ENCODE measurements at regions not wholly inside any gene's neighbourhood (a gene's known extent, or its start where the extent isn't known, plus 50 kb on each side); places are given as distances from the start of the nearest gene placed in this dataset.

- H3K9ac ChIP-seq (ENCODE audit: control insufficient read depth, insufficient read depth, low read length), result no peak overlapping the region
- ChIA-PET POLR2A (no interaction called here), RAD21 (ENCODE audit: unreplicated experiment) (no interaction called here), CTCF (interaction anchor here (0.6 kb wide), 1 partner anchor 31 kb away, joined by 3 read pairs; no protein-coding TSS in a partner anchor), SMC1A (ENCODE audit: uncharacterized antibody, unreplicated experiment) (interaction anchor here (0.6 kb wide), 1 partner anchor 150 kb away, joined by 3 read pairs; no protein-coding TSS in a partner anchor)
- in situ Hi-C loops (cut with MboI) (no loop called here), intact Hi-C loops (cut with micrococcal nuclease; ENCODE audit: unreplicated experiment) (no loop called here)
- no peaks in the 10 kb centered on the region for H3K36me3 ChIP-seq (ENCODE audit: control insufficient read depth in 2 of 2, insufficient read depth in 2 of 2, low read length in 1 of 2)
- BruUV-seq (replicated peaks), result no TSS peak
- H3K4me2 ChIP-seq (ENCODE audit: control insufficient read depth, insufficient read depth), result no peak overlapping the region
- no peak for DNase-seq (ENCODE audit: low read depth, low spot score)
- TF ChIP-seq E2F4 (IDR thresholded peaks at IDR 0.05; ENCODE audit: low read depth, low read length) (no peak), POU2F2 (IDR thresholded peaks at IDR 0.05; ENCODE audit: borderline replicate concordance, low read depth, low read length) (no peak), BHLHE40 (IDR thresholded peaks at IDR 0.05; ENCODE audit: borderline replicate concordance in 1 of 2, low read depth in 2 of 2, low read length in 1 of 2) (no peak), ZBED1 (IDR thresholded peaks at IDR 0.05; ENCODE audit: borderline replicate concordance) (no peak), SMAD1 (IDR thresholded peaks at IDR 0.05; ENCODE audit: low read depth, partially characterized antibody) (no peak), PAX8 (IDR thresholded peaks at IDR 0.05) (no peak), CEBPZ (IDR thresholded peaks at IDR 0.05; ENCODE audit: low read depth, low read length) (no peak), FOS (IDR thresholded peaks at IDR 0.05; ENCODE audit: borderline replicate concordance, extremely low read depth, insufficient read length) (no peak), ZNF384 (IDR thresholded peaks at IDR 0.05; ENCODE audit: borderline replicate concordance, low read depth, low read length) (no peak), ZBTB11 (CRISPR knock-in tag; IDR thresholded peaks at IDR 0.05) (no peak), STAT3 (IDR thresholded peaks at IDR 0.05; ENCODE audit: low read depth, low read length) (no peak), USF2 (IDR thresholded peaks at IDR 0.05; ENCODE audit: borderline replicate concordance, low read depth, low read length) (no peak), SIN3A (IDR thresholded peaks at IDR 0.05; ENCODE audit: low read depth, low read length) (no peak), NR2C2 (IDR thresholded peaks at IDR 0.05; ENCODE audit: borderline replicate concordance, control insufficient read depth, insufficient read length, low read depth) (no peak)
- no peak overlapping the region for H3K4me3 ChIP-seq
- no peak for ATAC-seq
- H3K79me2 ChIP-seq (ENCODE audit: control insufficient read depth, insufficient read depth, low read length), result no peaks in the 10 kb centered on the region
- no peak overlapping the region for H2AFZ ChIP-seq (ENCODE audit: control insufficient read depth, low read depth, low read length)
- no peak overlapping the region for H3K27ac ChIP-seq (ENCODE audit: control insufficient read depth, insufficient read depth)
- no peaks in the 10 kb centered on the region for H3K9me3 ChIP-seq (replicated peaks; ENCODE audit: control insufficient read depth, insufficient read depth, low read length)
- H3K4me1 ChIP-seq (ENCODE audit: control insufficient read depth, insufficient read depth, low read length), result no peaks in the 10 kb centered on the region
- no peaks in the 10 kb centered on the region for H3K27me3 ChIP-seq (replicated peaks in 1 of 2; ENCODE audit: control insufficient read depth in 2 of 2, insufficient read depth in 2 of 2, low read length in 1 of 2)
- no peaks in the 10 kb centered on the region for H4K20me1 ChIP-seq (ENCODE audit: control insufficient read depth, insufficient read depth)
- FAIRE-seq, result no peak
These were observed 275.6 kb downstream of the TENT5A start for GRCh38 chr6:81476881-81477280.
